ENCODE measurements at regions not wholly inside any gene's neighbourhood (a gene's known extent, or its start where the extent isn't known, plus 50 kb on each side); places are given as distances from the start of the nearest gene placed in this dataset.

DNA sequence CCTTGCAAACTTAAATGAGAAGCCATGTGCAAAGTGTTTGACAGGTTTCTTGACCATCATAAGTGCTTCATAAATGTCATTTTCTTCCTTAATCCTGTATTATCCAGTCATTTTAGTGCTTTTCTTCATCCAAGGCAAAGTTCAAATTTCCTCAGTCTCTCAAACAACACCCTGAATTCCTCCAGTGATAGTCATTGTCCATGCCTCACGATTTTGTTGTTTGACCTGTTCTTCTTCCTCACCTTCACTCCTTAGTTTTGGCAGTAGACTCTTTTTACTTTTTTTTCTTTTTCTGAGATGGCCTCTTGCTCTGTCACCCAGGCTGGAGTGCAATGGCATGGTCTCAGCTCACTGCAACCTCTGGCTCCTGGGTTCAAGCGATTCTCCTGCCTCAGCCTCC lies 1257.3 kb downstream of the FAM181B start (continued):
- TF ChIP-seq, protein P1, sequence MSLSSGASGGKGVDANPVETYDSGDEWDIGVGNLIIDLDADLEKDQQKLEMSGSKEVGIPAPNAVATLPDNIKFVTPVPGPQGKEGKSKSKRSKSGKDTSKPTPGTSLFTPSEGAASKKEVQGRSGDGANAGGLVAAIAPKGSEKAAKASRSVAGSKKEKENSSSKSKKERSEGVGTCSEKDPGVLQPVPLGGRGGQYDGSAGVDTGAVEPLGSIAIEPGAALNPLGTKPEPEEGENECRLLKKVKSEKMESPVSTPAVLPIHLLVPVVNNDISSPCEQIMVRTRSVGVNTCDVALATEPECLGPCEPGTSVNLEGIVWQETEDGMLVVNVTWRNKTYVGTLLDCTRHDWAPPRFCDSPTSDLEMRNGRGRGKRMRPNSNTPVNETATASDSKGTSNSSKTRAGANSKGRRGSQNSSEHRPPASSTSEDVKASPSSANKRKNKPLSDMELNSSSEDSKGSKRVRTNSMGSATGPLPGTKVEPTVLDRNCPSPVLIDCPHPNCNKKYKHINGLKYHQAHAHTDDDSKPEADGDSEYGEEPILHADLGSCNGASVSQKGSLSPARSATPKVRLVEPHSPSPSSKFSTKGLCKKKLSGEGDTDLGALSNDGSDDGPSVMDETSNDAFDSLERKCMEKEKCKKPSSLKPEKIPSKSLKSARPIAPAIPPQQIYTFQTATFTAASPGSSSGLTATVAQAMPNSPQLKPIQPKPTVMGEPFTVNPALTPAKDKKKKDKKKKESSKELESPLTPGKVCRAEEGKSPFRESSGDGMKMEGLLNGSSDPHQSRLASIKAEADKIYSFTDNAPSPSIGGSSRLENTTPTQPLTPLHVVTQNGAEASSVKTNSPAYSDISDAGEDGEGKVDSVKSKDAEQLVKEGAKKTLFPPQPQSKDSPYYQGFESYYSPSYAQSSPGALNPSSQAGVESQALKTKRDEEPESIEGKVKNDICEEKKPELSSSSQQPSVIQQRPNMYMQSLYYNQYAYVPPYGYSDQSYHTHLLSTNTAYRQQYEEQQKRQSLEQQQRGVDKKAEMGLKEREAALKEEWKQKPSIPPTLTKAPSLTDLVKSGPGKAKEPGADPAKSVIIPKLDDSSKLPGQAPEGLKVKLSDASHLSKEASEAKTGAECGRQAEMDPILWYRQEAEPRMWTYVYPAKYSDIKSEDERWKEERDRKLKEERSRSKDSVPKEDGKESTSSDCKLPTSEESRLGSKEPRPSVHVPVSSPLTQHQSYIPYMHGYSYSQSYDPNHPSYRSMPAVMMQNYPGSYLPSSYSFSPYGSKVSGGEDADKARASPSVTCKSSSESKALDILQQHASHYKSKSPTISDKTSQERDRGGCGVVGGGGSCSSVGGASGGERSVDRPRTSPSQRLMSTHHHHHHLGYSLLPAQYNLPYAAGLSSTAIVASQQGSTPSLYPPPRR (CRISPR knock-in tag; IDR thresholded peaks at IDR 0.05; ENCODE audit: borderline replicate concordance): no peak
- TF ChIP-seq KAT7 (CRISPR knock-in tag; IDR thresholded peaks at IDR 0.05; ENCODE audit: borderline replicate concordance): no peak
- no peak for TF ChIP-seq PHB2 (IDR thresholded peaks at IDR 0.05; ENCODE audit: partially characterized antibody)
- no peak for TF ChIP-seq AGO1 (IDR thresholded peaks at IDR 0.05; ENCODE audit: low read depth, low read length, poor library complexity, severe bottlenecking)
- TF ChIP-seq ZNF737 (CRISPR knock-in tag; IDR thresholded peaks at IDR 0.05; ENCODE audit: borderline replicate concordance): no peak
- TF ChIP-seq ZNF256 (CRISPR knock-in tag; conservative IDR thresholded peaks at IDR 0.05): no peak

DNA sequence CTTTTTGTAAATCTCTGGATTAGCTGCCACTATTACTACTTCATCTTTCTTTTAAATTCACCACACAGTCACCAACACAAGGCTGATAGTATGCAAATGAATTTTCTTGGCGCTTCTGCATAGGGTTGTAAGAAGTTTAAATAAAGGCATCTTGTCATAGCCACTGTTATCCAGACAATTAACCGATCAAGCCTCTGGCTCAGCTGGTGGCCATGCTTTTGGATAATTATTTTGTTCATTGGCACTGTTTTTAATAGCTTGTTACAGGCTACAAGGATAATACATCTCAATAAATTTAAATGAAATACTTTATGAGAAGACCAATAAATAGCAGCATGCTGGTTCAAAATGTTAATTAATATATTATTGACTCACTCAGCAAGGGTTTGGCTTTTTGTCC lies 1261.0 kb downstream of the FAM181B start:
- Histone ChIP-seq H4K20me1 (ENCODE audit: insufficient read depth, low read length) (no peaks in the 10 kb centered on the region), H3K9me3 (ENCODE audit: low read length) (no peaks in the 10 kb centered on the region), H3K27ac (ENCODE audit: extremely low read length, insufficient read depth, low read length) (no peak overlapping the region), H3K4me3 (replicated peaks in 1 of 3; ENCODE audit: insufficient read depth in 1 of 3, low read depth in 2 of 3, low read length in 3 of 3) (no peak overlapping the region), H3K27me3 (ENCODE audit: control insufficient read depth in 1 of 2, insufficient read depth in 2 of 2, low read length in 2 of 2) (no peaks in the 10 kb centered on the region), H3K4me1 (ENCODE audit: insufficient read depth, low read length) (no peaks in the 10 kb centered on the region), H2AFZ (ENCODE audit: low read length) (no peak overlapping the region), H3K79me2 (ENCODE audit: insufficient read depth, low read length) (no peaks in the 10 kb centered on the region), H3K36me3 (replicated peaks in 1 of 2; ENCODE audit: control insufficient read depth in 1 of 2, insufficient read depth in 2 of 2, low read length in 2 of 2) (no peaks in the 10 kb centered on the region), H3K4me2 (ENCODE audit: low read depth, low read length) (no peak overlapping the region), H3K9ac (ENCODE audit: insufficient read depth, low read depth, low read length) (no peak overlapping the region)
- WGBS (ENCODE audit: low lambda C conversion rate): 2% methylated on average over 2 of the region's 2 CpGs
- intact Hi-C loops (cut with micrococcal nuclease; ENCODE audit: unreplicated experiment) (no loop called here), in situ Hi-C loops (cut with HindIII; ENCODE audit: extremely low pct_ligation_motif_present, low pct_unique_long_range_greater_than_20kb) (no loop called here)
- DNase-seq (ENCODE audit: low spot score) (no peak), ATAC-seq (no peak), FAIRE-seq (no peak)
- CTCF ChIA-PET (ENCODE audit: low intra/inter-chr PET ratio, low total read pairs): no interaction called here
- POLR2A ChIA-PET: no interaction called here
- no TSS peak for BruUV-seq (replicated peaks)
- TF ChIP-seq AGO2 (optimal IDR thresholded peaks at IDR 0.05; ENCODE audit: low read depth, low read length) (no peak), TEF (CRISPR knock-in tag; IDR thresholded peaks at IDR 0.05) (no peak), ZSCAN9 (CRISPR knock-in tag; IDR thresholded peaks at IDR 0.05; ENCODE audit: borderline replicate concordance) (no peak), ZNF678 (CRISPR knock-in tag; IDR thresholded peaks at IDR 0.05) (no peak), ZNF3 (CRISPR knock-in tag; IDR thresholded peaks at IDR 0.05) (no peak), ZEB1 (IDR thresholded peaks at IDR 0.05; ENCODE audit: insufficient replicate concordance, low read depth) (no peak), YEATS2 (CRISPR knock-in tag; IDR thresholded peaks at IDR 0.05; ENCODE audit: borderline replicate concordance) (no peak), DDIT3 (CRISPR knock-in tag; IDR thresholded peaks at IDR 0.05) (no peak), NFE2L2 (IDR thresholded peaks at IDR 0.05; ENCODE audit: low read length) (no peak), ZNF713 (CRISPR knock-in tag; IDR thresholded peaks at IDR 0.05) (no peak), SMAD3 (CRISPR knock-in tag; IDR thresholded peaks at IDR 0.05) (no peak), MIER2 (CRISPR knock-in tag; IDR thresholded peaks at IDR 0.05) (no peak), ARHGAP35 (CRISPR knock-in tag; IDR thresholded peaks at IDR 0.05; ENCODE audit: borderline replicate concordance) (no peak), ZBTB34 (CRISPR knock-in tag; IDR thresholded peaks at IDR 0.05) (no peak)
